ENCODE measurements at regions not wholly inside any gene's neighbourhood (a gene's known extent, or its start where the extent isn't known, plus 50 kb on each side); places are given as distances from the start of the nearest gene placed in this dataset.

DNA sequence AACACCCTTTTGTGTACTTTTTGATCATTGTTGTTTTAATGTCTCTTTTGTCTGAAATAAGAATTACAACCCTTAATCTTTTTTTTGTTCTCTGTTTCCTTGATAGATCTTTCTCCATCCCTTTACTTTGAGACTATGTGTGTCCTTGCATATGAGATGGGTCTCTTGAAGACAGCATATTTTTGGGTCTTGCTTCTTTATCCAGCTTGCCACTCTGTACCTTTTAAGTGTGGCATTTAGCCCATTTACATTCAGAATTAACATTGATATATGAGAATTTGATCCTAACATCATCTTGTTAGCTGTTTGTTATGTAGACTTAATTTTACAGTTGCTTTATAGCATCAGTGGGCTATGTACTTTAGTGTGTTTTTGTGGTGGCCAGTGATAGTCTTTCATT lies 382.5 kb downstream of the MED10 start:
- DNase-seq = no peak

DNA sequence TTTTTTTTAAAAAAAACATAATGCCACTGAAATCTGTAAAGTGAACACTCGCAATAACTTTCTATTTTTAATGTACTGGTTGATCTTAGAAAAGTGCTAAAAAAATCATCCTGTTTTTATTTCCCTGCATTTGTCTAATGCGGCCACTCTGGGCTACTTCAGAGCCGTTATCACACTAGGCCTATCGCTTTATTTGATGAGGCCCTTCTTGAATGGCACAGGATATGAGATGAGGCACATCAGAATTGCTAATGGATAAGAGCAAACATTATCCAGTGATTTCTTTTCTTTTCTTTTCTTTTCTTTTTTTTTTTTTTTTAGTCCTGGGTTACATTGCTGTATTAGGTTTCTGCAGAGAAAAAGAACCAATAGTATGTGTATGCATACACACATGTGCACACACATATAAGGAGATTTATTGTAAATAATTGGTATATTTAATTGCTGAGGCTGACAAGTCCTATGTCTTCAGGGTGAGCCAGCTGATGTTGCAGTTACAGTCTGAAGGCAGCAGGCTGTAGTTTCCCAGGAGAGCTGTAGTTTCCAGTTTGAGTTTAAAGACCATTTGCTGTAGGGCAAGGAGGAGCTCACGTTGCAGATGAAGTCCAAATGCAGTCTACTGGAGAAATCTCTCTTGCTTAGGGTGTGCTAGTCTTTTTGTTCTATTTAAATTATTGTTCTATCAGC lies 391.7 kb downstream of the MED10 start:
- DNase-seq = no peak

DNA sequence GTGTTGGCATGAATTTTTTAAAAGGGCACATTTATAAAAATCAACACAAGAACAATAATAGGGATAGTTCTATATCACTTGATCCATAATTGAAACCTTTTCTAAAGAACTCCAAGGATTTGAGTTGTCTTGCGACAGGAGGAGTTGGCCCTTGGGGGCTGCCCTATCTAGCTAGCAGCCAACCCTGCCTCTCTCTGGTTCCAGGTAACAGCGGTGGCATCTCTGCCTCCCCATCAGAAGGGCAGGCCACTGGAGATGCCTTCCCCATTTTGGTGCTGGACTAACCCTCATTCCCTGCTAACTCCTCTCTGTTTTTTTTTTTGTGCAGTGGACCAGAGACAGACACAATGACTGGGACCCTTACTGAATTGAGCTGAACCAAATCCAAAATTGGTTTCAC lies 393.0 kb downstream of the MED10 start:
- no peak for DNase-seq

DNA sequence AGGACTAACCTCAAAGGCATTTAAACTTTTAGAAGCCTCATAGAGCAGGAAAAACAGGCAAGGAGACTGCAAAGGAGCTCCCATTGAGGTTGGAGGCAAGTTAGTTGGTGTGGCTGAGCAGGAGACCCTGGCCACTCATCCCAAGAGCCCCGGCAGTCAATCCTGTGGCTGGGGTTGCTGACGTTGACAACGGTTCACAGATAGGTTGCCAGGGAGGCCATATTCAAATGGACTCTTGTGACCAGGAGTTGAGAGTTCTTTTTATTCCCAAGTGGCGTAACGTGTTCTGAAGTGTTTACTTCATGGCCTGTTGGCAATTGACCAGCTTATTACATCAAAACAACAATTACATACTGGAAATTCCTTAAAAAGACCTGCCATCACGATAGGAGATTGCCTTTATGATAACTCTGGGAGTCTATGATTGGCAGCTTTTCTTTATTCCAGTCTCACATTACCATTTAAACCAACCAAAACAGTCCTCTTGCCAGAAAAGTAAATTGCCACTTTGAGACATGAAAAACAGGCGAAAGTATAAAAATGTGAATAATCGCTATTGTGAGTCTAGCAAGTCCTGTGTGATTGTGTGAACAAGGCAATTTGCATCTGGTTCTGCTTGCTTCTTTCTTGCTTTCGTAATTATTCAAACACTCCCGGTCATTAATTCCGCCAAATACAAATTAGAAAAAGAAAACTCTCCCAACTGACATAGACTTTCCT lies 394.9 kb downstream of the MED10 start:
- no peak for DNase-seq

DNA sequence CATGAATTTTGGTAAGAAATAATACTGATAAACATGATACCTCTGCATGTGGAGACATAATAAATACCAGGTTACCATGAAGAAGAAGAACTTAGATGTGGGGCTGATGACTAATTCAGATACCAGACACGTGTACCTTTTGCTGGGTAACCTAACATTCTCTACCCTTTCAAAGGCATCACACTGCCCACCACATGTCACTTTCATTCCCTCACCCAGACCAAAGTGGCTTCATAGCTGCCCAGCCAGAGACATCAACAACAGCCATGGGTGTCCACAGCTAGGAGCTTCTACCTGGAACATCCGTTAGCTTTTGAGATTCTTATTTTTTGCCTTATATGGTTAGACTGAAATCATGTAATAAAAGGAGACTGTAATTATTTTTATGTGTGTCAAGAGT lies 396.8 kb downstream of the MED10 start:
- no peak for DNase-seq

DNA sequence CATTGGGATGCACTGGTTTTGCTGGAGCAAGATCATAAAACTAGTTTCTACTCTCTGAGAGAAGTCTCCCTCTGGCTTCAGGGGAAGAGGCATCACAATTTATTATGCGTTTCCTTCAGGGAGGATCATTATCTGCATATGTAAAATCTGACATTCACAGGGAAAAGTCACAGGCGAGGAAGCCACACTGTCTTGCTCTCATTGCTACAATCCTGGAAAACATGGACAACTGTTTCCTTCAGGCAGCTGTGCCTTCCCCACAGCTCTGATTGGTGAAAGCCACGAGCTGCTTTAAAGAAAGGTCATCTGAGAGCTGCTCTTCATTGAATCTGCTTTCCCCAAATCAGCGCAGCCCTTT lies 397.8 kb downstream of the MED10 start:
- DNase-seq = no peak

DNA sequence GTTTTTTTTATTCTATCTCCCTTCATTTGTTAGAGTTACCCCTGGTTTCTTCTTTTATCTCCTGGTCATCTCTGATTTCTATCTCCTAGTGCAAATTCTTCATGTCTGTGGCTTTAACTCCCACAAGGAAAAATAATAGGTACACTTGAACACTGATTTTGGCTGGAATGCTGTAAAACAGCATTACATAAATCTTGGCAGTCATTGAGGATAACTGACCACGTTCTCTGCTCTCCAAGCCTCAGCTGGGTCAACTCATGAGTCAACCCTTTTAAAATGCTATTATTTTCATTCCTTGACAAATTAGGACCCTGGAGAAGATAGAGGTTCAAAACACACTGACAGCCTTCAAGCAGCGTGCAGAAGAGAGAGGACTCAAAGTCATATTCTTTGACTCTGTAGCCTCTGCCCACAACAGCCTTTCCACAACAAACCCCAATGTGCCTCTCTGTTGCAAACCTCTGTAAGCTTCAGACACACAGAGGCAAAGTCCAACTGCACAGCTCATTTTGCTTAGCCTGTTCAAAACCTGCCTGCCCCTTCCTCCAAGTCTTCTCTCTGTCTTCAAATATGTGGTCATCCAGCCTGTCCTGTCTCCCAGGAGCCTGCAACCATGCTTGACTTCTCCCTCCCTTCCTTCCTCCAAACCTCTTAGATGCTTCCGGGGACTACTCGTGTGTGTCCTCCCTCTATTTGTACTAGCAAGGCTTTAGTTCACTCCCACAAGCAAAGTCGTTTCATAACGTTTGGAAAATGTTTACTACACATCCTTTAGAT lies 398.4 kb downstream of the MED10 start:
- no peak for DNase-seq

DNA sequence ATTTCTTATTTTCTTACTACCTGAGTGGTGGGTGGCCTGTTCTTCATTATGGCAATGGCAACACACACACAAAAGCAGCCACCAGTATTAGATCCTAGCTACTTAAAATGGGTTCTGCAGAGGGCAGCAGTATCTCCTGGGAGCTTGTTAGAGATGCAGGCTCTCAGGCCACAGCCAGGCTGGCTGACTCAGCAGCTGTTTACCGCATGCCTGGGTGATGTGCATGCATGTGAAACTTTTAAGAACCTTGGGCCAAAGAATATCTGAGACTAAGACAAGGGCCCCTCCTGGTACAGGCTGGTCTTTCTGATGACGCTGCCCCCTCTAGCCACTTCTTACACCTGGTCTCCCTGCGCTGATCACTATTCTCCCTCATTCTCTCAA lies 399.0 kb downstream of the MED10 start:
- no peak for DNase-seq

DNA sequence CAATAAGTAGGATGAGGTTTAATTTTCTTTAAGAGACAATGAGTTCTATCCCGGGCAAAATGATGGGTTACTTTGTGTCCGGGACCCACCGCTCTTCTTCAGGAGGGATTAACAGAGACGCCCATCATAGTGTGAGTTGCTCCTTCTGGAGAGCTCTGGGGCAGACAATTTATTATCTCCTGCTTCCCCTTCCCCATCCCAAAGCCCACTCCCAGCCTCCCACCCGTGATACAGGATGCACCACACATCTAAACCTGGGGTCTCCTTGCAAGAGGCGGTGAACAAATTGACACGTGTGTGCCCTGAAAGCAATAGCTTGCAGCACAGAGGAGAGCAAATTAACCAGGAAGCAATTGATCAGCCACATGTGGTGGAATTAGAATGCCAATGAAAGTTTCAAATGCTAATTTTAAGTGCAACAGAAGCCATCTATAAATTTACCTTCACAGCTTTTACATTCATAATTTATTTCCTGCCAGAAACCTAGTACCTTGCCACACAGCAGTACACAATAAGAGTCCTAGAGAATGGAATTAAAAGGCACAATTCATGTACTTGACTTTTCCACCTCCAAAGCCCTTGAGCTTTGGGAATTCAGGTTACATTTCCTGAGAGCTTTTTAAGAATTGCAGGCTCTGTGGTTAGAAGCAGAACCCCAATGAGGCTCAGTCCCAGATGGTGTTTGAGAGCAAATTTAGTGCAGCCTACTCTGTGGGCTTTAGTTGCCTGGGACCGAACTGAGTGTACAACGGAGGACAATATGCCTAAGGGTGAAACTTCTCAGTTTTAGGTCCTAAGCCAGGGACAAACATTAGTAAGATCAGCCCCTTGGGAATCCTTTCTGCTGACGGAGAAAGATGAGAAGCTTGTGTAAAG lies 399.6 kb downstream of the MED10 start:
- DNase-seq = no peak

DNA sequence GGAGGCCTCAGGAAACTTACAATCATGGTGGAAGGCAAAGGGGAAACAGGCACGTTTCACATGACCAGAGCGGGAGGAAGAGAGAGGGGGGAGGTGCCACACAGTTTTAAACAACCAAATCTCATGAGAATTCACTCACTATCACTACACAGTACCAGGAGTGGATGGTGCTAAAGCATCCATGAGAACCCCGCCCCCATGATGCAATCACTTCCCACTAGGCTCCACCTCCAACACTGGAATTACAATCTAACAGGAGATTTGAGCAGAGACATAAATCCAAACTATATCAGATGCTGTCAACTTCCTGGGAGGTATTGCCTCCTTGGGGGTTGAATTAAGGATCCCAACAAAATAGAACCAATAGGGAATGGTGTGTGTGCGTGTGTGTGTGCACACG lies 407.1 kb downstream of the MED10 start:
- DNase-seq = no peak

DNA sequence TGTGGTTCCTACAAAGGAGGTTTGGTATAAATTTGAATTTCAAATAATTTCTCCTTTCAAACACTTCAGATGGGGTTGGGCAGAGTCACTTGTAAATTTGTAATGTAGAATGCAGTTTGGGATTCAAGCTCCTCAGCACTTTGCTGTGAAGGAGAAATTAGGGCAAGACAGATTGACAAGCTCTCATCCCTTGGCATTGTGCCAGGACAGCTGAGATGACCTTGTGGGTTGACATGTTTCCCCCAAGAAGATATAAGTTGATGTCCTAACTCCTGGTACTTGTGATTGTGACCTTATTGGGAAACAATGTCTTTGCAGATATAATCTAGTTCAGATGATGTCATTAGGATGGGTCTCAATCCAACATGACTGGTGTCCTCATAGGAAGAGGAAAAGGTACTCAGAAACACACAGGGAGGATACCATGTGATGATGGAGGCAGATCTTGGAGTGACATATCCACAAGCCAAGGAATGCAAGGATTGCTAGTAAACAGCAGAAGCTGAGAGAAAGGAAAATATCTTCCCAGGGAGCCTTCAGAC lies 408.3 kb downstream of the MED10 start:
- no peak for DNase-seq

DNA sequence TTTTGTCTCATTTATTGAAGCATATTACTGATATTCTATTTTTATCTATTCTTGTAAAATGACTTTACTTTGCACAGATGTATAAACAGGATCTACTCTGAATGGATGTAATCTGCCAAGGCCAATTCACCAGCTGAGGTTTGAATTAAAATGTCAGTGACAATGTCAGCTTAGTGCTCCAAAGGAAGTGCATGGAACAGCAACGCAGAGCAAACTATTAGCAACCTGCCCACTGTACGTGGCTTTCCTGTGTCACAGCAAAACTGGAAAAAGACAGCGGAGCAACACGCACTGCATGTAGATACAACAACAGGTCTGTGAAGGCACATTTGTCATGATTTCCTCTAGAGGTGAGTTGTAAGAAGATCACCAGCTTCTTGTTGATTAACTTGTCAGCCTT lies 409.4 kb downstream of the MED10 start:
- no peak for DNase-seq

DNA sequence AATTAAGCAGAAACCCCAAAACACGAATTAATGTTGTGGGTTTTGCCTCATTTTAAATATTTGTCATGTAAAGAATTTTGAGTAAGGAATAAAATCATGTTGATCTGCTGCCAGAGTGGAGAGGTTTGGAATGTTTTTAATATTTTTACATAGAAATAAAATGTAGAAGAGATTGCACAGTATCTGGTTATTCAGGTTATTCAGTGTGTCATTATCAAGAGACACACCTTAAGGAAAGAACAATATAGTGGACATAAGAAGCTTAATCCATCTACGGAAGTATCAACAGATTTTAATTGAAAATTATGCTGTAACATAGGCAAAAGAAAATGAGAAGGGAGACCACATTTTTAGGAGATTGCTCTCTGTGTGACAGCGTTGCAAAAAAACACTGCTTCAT lies 410.4 kb downstream of the MED10 start:
- DNase-seq = no peak

DNA sequence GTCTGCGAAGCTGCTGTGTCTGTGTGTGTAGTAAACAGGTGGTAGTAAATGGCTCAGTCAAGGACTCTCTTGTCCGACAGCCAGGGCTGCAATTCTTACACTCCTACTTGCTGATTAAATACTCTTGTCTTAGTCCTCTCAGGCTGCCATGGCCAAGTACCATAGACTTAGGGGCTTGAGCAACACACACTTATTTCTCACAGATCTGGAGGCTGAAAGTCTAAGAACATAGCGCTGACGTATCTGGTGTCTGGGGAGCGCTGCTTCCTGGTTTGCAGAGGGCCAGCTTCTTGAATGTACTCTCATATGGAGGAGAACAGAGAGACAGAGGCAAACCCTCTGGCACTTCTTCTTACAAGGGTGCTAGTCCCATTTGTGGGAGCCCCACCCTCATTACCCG lies 411.0 kb downstream of the MED10 start:
- DNase-seq = no peak

DNA sequence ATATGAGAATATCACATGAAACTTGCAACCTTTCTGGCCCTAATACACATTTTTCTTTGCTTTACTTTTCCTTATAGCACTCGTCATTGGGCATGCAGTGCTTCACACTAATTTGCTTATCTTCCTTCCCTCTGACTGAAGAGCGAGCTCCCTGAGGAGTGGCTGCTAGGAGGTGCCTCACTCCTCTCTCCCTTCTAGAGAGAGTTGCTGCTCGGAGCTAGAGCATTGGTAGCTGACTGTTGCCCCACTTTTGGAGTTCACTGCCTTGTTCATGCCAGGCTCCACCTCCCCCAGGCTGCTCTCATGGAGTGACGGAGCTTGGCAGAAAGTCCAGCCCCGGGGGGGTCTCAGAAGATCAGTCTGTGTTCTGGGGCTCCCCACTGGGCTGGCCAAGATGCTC lies 413.2 kb downstream of the MED10 start:
- no peak for DNase-seq

DNA sequence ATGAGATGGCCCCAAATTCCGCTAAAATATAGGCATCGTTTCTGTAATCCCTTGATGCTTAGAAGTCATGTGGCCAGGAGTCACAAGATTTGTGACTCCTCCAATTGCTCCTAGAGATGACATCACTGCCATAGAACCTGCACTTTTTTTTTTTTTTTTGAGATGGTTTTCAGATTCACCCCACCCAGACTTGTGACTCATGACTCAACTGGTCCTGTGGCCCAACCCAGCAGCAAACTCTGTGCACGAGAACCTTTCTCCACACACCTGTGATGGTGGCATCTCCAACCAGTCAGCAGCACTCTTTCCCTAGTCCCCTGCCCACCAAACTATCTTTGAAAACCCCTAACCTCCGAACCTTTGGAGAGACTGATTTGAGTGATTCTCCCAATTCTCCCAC lies 414.0 kb downstream of the MED10 start:
- DNase-seq = no peak

DNA sequence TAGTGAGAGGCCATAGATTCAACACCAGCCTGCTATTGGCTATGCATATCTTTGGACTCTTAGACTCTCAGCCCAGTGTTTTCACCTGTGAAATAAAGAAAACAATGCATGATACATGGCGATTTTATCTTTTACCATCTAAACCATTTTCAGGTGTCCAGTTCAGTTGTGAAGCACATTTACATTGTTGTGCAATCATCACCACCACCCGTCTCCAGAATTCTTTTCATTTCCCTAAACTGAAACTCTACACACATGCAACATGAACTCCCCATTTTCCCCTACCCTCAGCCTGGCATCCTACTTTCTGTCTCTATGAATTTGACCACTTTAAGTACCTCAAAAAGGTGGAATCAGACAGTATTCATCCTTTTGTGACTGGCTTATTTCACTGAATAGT lies 420.6 kb downstream of the MED10 start:
- DNase-seq = no peak

DNA sequence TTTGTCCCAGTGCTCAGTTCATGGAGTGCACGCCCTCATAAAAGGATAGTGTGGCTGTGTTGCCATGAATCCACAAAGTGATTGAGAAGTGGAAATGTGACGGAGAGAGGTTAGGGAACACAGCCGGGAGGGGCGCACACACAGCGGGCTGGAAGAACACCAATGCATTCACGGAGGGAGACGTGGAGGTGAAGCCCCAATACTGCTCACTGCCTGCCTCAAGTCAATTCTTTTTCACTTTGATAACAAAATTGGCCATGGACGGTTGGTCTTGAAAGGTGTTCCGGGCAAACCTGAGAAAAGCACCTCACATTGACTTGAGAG lies 424.1 kb downstream of the MED10 start:
- no peak for DNase-seq

DNA sequence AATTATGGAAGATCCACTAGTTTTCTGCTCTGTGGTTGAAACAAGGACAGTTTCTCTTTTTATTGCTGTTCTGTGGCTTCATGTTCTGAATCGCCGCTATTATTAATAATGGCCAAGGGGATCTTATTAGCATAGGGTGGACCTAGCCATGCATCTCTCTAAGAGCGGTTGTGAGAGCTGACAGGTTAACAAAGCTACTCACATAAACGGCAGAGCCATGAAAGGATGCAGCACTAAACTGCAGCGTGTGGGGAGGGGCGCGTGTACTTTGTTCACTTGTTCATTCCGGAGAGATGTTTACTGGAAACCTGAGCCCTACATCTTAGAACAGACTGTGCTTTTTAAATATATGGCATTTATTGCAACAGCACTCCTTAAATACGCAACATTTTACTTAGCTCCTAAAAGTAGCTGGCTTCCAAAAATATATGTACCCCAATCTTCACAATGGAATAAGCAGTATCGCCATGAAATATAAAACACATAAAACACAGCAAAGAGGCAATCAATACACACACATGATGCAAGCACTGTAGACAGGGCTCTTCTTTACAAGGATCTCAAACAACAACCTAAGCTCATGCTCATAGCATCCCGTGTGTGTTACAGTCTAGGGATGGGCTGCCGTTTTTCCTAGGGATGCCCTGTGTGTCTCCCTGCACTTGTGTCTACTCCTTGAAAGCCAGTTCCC lies 424.6 kb downstream of the MED10 start:
- DNase-seq = no peak

DNA sequence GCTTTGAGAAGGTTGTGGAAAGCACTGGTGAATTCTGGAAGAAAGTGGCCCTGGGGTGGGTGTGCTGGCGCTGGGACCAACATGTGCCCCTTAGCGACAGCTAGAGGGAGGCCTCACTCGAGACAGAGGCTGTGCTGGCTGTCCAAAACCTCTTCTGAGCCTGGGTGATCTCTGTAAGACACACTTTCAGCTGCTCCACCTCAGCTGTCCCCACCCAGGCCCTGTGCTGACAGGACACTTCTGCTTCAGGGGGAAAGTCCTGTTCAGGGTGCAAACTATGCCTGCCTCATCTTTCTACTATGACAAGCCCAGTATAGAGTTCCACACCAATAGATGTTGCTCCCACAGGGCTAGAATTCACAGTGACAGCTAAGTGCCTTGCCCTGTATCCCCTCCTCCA lies 426.4 kb downstream of the MED10 start:
- DNase-seq = no peak

DNA sequence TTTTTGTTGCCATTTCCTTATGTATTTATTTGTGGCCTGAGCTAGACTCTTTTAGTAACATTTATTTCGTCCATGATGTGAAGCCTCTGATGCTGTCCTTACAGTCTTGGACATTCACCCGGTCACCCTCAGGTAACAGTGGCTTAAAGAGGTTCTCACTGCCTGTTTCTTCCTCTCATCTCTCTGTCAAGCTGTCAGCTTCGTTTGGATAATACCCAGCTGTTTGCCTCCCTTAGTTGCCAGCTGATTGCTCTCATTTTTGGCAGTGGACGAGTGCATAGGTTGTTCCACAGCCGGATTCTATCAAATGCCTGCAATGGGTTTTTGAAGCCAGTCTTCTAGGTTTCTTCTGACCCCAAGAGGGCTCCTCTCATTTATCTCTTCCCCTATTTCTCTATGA lies 427.7 kb downstream of the MED10 start:
- no peak for DNase-seq

DNA sequence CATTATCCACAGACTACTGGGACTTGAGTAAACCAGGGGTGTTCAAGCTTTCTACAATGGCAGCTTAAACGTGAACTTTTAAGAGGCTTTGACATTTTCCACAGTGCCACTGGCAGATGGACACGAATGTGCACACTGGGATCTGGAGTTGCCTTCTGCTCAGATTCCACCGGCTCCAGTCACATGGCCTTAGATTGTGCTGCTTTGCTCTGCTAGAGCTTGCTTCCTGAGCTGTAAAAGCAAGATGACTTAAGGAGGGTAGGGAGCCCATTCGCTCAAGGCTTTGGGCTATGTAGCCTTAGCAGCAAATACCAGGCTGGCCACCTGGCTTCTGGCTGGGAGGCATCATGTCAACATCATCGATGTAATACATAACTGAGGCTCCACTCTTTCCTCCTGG lies 436.9 kb downstream of the MED10 start:
- DNase-seq = no peak

All from occipital lobe (tissue), 1 donor.